ENCODE measurements at regions not wholly inside any gene's neighbourhood (a gene's known extent, or its start where the extent isn't known, plus 50 kb on each side); places are given as distances from the start of the nearest gene placed in this dataset.

DNA sequence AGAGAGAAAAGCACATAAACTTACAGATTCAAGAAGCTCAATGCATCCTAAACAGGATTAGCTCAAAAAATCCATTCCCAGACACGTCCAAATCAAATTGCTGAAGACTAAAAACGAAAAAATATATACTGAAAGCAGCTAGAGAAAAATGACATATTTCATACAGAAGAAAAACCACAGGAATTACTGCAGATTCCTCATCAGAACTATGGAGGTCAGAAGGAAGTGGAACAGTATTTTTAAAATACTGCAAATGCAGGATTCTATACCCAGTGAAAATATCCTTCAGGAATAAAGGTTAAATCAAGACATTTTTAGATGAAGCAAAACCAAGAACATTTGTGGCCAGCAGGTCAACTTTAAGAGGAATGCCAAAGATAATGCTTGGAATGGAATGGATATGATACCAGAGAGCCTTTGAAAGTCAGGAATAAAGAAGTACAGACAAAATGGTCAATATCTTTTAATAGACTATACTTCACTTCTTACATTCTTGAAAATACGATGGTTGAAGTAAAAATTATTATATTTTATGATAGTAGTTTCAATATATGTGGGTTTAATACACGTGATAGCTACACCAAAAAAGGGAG lies 352.9 kb downstream of the CTTN start:
- DNase-seq = no peak

DNA sequence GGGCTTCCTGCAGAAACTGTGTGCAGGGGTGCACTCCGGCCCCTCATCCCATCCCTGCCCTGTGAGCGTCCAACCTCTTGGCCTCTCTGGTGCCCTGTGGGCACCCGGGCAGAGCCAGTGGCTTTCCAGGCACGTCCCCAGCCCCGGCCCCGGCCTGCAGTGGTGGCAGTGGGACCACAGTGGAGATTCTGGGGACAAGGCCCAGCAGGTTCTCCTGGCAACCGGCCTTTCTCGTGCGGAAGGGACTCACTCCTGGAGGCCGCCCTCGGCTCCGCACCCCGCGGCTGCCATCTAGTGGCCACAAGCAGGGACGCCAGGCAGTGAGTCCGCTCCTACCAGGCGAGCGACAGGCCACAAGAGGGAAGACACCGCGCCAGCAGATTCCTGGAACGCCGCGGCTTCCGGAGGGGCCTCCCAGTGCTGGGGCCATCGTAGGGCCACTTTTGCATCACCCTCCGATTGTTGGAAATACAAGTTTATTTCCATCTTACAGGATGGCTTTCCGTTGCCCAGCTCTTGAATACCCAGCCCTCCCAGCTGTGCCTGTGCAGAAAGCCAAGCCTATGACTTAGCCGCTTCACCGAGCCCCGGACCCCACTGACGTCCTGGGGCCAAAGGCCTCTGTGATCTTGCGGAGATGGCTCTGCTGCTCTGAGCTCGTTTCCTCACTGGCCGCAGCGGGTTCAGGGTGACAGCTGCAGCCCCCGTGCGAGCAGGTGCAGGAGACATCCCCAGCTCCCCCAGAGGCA lies 357.3 kb downstream of the CTTN start:
- peak in 4 of 6 experiments; percentile 6 to 15 (median 12) for DNase-seq

DNA sequence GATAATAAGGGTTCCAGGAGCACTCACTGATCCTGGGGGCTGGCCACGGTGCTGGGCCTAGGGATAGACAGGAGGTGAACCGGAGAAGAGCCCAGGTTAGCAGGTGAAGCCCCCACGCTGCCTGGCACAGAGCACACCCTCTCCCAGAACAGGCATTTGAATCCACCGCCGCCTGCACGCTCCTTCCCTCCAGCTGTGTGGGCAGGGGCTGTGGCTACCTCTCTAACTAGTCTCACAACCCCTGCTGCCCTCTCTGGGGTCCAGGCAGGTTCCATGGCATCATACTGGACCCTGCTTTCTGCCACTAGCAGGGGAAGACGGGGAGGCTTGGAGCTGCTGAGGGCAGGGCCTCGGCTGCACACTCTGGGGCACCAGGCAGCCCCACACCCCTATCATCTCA lies 358.0 kb downstream of the CTTN start:
- no peak for DNase-seq

DNA sequence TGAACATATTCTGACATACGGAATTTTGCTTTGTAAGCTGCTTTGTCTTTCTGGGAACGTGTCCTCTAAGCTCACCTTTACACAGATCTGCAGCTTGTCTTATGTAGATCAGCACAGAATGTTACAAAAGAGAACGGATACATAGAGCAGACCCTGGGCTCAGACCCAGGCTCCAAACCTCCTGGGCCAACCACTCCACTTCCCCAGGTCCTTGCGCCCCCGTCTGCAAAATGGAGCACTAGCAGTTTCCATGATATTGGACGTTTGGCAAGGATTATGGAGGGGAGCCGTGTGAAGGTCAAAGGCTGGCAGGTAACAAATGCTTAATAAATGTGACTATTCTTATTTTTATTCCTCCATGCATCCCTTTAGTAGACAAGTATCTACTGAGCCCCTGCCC lies 358.4 kb downstream of the CTTN start:
- DNase-seq = no peak

DNA sequence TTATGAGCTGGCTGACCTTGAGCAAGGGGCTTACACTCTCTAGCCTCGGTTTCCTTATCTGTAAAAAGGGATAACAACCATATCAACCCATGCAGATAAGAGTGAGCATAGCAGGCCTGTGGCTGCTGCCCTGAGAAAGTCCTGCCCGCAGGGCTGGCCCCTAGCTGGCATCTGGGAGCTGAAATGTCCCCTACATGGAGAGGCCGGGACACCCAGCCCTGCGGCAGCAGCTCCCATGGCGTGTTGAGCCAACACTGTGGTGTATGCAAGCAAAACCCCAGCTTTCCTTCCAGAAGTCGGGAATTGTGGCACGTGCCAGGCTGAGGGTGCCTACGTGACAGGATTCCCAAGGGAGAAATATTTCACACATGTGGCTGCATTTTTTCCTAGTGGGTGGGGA lies 358.9 kb downstream of the CTTN start:
- no peak for DNase-seq

DNA sequence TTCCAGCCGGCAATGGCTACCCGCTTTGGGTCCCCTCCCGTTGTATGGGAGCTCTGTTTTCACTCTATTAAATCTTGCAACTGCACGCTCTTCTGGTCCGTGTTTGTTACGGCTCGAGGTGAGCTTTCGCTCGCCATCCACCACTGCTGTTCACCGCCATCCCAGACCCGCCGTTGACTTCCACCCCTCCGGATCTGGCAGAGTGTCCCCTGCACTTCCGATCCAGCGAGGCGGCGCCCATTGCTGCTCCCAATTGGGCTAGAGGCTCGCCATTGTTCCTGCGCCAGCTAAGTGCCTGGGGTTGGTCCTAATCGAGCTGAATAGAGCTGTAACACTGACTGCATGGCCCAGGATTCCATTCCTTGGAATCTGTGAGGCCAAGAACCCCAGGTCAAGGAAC lies 359.9 kb downstream of the CTTN start:
- DNase-seq = no peak

DNA sequence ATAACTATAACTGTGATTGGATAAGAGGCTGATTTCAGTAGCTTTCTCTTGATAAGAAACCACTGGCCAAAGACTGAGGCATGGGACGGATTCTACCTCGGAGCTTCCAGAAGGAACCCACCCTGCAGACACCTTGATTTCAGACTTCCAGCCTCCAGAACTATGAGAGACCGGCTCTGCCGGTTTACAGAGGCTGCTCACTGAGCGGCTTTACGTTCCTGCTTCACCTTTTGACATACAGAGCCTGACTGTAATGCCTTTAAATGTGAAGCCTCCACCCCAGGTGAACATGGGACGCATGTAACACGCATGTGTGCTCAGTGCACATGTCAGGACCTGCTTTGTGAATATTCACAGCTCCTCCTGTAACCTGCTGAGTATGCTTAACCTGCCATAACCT lies 361.5 kb downstream of the CTTN start:
- DNase-seq = no peak

DNA sequence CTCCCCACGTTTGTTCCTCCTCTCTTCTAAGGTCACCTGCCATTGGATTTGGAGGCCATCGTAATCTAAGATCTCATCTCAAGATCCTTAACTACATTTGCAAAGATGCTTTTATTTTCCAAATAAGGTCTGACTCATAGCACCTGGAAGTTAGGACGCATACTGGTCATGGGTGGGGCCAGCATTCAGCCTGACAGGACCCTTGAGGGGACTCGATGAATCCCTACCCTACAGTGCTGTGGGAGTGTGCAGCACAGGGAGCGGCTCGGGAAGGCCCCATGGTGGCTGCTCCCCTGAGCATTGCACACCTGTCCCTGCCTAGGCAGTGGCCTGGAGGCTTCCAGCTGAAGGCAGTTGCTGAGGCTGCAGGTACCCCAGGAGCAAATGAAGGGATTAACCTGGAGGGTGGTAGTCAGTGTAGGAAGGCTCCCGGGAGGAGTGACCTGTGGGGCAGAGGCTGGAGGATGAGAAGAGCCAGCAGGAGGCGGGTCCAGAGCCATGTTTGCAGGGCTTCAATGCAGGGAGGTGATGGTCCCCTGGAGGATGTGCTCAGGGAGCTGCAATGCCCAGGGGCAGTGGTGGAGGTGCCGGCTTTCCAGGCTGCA lies 362.2 kb downstream of the CTTN start:
- no peak for DNase-seq

DNA sequence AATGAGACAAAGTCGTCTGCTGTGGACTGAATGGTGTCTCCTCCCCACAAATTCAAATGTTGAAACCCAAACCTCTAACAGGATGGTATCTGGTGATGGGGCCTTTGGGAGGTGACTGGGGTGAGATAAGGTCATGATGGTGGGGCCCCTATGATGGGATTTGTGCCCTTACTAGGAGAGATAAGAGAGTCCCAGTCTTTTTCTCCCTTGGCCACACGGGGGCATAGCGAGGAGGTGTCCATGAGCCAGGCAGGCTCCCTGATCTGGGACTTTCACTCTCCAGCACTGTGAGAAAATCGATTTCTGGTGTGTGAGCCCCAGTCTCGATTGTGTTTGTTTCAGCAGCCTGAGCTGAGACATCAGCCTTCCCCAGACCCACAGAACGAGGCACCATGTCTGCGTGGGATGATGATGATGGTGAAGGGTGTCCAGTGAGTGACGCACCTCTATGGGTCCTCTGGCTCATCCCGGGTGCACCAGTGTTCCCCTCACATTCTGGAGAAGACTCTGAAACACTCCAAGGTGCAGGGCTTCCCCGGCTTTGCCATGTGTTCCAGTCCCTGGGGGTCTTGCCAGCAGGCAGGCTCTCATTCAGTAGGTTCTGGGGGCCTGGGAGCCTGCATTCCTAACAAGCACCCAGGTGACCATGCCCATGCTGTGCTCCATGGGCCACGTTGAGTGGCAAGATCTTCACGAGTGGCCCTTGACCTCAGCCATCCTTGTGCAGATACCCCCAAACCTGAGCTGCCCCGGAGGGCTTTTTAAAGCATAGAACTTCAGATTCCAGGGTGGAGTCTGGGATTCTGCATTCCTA lies 363.0 kb downstream of the CTTN start:
- DNase-seq = no peak

DNA sequence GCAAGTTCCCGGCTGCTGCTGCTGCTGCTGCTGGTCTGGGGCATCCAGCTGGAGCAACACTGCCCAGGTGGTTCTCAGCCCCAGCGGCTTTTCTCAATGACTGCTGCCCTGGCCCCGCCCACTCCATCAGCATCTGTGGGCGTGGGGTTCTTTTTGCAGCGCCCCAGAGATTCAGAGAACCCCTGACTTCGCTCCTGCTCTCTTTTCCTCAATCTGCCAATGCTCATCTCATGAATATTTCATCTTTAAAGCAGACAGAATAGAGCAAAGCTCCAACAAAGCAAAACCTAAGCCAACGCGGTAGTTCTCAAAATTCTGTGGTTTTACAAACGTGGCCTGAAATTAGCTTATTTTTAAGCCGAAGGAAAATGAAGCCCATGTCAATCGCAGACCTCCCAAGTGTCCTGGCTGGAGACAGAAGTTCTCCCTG lies 363.6 kb downstream of the CTTN start:
- no peak for DNase-seq

DNA sequence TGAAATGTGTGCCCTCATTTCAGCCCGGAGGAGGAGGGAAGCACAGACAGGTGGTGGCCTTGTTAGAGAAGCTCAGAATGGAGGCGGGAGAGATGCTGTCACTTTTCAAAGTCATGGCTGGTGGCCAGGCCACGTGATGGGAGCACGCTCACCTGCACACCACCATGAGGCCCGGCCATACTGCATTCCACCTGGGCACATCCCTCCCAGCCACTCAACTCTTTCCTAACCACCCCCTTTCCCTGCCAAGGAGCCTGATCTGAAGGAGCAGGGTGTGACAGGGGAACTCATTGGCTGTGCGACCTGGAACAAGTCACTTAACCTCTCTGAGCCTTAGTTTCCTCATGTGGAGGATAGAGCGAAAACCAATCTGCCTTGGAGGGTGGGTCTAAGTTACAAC lies 364.5 kb downstream of the CTTN start:
- no peak for DNase-seq

DNA sequence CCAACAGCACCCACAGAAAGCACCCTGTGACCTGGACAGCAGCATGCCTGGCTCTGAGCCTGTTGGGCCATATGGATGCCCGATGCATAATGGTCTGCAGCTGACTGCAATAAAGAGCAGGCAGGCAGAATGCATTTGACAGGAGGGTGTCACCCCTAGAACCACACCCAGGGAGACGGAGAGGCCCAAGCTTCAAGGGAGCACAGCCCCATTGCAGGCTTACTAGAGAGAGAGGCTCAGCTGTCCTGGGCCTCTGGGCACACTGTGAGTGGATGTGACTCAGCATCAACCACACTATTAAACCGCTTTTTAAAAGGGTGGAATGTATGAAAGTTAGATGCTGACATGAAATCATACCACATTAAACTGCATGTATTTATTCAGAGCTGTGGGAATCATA lies 365.3 kb downstream of the CTTN start:
- no peak for DNase-seq

DNA sequence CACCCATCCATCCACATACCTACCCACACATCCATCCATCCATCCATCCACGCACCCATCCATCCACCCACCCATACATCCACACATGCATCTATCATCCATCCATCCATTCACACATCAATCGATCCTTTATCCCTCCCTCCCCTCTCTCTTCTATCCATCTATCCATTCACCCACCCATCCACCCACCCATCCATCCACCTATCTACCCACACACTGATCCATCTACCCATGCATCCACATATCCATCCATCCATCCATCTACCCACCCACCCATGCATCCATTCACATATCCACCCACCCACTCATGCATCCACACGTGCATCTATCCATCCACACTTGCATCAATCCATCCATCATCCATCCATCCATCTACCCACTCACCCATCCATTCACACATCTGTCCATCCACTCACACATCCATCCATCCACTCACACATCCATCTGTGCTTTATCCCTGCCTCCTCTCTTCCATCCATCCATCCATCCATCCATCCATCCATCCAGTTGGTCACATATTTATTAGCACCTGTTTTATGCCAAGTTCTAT lies 366.1 kb downstream of the CTTN start:
- no peak for DNase-seq

DNA sequence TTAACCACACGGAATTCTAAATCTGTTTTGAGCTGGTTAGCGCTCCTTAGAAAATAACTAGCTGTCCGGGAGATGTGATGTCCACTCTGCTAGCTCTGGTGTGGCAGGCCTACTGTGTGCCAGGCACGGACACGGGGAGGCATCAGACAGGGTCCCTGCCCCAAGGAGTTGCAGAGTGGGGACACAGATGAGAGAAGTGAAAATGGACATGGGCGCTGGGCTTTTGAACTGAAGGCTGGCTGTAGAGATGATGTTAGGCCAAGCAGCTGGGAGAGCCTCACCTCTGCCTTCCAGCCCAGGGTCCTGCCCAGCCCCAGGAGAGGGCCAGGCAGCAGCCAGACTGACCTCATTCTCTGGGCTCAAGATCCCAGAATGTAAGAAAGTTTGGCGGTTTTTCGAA lies 368.6 kb downstream of the CTTN start:
- no peak for DNase-seq

DNA sequence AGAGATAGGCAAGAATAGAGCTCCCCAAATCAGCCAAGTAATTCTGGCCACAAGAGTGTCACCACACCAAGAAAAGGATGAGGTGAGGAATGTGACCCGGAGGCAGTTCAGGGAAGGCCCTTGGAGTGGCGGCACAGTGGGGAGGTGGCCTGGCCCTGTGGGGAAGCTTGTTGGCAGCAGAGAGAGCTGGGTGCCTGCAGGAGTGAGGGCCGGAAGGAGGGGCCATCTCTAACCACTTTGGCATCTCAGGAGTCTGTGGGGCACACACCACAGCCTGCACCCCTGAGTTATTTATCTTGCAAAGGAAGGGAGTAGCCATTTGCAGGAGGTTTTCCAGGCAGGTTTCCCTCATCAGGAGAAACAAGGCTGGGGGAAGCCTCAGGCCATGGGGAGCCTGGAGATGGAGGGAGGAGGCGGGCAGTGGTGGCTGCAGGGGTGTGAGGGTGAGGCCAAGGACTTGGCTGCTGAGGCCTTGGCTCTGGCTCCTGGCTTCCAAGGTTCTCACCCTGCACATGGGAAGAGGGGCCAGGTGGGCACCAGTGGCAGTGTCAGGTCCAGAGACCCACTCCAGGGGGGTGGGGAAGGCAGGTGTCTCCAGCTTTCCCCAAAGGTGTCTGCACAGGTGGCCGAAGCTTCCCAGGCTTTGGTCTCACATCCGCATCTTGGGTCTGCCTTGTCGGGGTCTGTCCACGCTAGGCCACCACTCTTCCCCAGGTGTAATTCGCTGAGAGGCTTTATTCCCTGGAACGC lies 370.2 kb downstream of the CTTN start:
- DNase-seq = no peak

DNA sequence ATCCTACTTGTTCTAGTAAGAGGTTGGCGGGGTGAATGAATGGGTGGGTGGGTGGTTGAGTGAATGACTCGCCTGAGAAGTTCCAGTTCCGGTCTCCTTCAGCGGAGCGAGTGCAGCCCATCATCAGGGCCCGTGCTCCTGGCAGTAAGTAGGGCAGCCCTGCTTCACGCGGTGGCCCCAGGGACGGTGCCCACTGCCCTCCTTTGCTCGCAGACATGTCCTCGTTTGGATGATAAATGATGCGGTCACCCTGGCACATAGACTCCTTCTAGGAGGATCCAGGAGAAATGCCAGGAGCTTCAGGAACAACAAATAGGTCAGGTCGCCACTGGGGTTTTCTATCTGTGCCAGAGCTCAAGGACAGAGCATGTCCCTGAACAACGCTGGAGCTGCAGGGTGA lies 370.8 kb downstream of the CTTN start:
- no peak for DNase-seq

DNA sequence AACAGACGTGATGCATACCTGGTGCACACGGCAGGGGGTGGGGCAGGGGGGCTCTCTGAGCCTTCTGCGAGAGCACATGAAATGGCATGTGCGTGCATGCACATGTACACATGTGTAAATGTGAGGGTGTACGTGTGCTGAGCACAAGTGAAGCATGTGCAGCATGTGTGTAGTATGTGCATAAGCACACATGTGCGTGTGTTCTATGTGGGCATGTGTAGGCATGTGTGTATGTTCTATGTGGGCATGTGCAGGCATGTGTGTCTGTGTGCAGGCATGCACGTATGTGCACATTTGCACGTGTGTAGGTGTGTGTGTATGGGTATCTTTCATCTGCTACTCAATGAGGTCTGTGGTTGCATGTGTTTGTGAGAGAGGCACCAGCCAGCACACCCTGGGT lies 371.2 kb downstream of the CTTN start:
- DNase-seq = no peak

DNA sequence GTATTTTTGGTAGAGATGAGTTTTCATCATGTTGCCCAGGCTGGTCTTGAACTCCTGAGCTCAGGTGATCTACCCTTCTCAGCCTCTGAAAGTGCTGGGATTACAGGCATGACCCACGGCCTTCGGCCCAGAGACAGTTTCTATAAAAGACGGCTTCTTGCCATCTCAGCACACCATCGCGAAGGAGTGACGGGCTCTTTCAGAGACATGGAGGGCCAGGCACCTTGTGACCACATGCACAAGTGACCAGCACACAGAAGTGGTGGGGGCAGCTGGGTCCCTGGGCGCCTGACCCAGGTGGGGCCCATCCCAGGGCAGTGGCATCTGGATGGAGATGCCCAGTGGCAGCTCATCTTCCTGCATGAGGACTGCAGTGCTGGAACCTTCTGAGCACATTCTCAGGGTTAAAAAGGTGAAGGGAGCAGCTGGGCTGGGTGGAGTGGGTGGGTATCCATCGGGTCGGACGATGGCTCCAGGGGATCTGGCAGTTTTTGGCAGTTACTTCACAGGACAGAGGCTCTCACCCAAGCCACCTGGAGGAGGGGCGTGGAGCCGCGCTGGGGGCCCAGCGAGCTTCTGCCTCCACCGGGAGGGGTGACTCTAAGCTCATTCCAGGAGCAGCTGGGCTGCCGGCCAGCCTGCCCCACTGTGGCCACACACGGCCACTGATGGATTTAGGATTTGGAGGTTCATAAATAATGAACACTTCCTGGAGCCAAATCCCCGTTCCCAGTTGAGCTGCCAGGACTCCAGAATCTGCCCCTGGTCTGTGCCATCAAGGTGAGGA lies 373.0 kb downstream of the CTTN start:
- no peak for DNase-seq

DNA sequence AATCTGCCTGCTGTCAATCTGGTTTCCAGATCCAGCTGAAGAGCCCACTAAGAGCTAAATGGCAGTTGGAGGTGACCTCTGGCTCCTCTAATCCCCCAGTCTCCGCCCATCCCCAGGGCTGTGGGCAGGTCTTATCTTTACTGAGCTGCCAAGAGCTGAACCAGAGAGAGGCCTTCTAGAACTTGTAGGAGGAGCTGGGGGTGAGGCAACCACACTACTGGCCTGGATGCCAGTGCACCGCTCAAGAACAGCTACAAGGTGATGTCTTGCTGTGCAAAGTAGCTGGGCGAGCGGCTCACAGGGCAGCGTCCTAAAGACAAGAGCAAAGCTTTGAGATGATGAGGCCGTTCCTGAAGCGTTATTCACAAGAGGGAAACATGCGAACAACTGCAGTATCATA lies 374.6 kb downstream of the CTTN start:
- no peak for DNase-seq

DNA sequence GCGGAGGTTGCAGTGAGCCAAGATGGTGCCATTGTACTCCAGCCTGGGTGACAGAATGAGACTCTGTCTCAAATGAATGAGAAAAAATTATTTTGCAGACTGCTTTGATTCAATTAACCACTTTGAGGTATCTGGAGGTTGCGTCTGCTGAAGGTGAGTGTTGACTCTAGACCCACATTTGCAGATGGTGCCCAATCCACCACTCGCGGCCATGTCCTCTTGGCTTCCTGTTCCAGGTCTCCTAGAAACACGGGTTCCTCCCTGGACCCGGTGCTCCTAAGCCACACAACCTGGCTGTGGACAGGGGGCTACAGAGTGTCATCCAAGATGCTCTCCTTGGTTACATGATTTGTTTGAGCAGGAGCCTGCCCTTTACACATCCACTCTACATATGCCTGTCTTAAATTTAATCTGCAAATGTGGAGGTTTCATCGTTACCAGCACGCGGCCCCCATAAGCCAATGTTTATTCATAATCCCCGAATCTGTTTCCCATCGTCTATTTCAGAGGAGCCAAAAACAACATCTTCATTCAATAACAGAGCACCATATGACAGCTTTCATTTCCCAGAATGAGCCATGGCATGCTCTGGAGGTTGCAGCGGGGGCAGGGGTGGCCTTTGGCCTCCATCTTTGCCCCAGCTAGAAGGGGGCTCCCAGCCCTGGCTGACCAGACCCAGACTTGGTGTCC lies 377.2 kb downstream of the CTTN start:
- no peak for DNase-seq

DNA sequence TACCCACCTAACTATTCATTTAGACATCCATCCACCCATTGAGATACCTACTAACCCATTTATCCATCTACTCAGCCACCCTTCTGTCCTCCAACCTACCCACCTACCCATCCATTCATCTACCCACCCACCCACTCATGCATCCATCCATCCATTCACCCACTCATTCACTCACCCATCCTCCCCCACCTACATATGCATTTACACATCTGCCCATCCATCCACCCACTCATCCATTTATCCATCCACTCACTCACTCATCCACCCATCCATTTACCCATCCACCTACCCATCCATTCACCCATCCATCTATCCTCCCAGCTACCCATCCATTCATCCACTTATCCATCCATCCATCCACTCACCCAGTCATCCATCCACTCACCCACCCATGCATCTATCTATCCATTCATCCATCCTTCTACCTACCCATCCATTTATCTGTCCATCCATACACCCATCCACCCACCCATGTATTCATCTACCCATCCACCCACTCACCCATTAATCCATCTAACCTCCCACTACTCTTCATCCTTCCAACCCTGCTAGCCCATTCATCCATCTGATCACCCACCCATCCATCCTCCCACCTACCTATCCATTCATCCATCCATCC lies 378.7 kb downstream of the CTTN start:
- DNase-seq = no peak
